ENCODE measurements at regions not wholly inside any gene's neighbourhood (a gene's known extent, or its start where the extent isn't known, plus 50 kb on each side); places are given as distances from the start of the nearest gene placed in this dataset.
"Not testable (repeated sequence)": the region's sequence is repeated elsewhere in the genome, so short reads cannot be mapped to it uniquely, and the experiment has no call there.

GRCh38 chr5:56421246-56422075 lies 188.3 kb upstream of the ANKRD55 start:
- no peak for DNase-seq (ENCODE audit: low spot score)

- DNase-seq (ENCODE audit: low spot score) = no peak
Observed at GRCh38 chr5:56420323-56420722, 187.2 kb upstream of the ANKRD55 start.

- DNase-seq (ENCODE audit: low spot score) = no peak
Observed at GRCh38 chr5:56419667-56420066, 186.5 kb upstream of the ANKRD55 start.

DNA sequence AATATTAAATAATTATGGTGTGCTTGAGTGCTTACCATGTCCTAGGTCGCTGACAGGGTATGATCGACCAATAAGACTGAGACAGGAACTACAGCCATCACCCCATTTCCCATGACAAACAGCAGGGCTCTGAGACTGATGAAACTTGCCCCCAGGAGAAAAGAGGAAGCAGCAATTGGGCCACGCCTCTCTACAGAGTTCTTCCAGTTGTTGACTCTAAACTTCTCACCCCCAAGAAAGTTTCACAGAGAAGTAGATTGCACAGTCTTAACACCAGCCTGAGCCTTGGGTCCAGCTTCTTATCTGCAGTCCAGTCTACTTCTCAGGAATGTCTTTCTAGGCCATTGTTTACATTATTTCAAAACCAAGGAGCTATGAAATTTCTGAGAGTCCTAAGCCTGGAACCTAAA lies 182.2 kb upstream of the ANKRD55 start:
- DNase-seq (ENCODE audit: low spot score) = no peak

- no peak for DNase-seq (ENCODE audit: low spot score)
Observed at GRCh38 chr5:56414066-56414465, 180.9 kb upstream of the ANKRD55 start.

GRCh38 chr5:56413546-56413945 lies 180.4 kb upstream of the ANKRD55 start:
- DNase-seq (ENCODE audit: low spot score) = no peak

DNA sequence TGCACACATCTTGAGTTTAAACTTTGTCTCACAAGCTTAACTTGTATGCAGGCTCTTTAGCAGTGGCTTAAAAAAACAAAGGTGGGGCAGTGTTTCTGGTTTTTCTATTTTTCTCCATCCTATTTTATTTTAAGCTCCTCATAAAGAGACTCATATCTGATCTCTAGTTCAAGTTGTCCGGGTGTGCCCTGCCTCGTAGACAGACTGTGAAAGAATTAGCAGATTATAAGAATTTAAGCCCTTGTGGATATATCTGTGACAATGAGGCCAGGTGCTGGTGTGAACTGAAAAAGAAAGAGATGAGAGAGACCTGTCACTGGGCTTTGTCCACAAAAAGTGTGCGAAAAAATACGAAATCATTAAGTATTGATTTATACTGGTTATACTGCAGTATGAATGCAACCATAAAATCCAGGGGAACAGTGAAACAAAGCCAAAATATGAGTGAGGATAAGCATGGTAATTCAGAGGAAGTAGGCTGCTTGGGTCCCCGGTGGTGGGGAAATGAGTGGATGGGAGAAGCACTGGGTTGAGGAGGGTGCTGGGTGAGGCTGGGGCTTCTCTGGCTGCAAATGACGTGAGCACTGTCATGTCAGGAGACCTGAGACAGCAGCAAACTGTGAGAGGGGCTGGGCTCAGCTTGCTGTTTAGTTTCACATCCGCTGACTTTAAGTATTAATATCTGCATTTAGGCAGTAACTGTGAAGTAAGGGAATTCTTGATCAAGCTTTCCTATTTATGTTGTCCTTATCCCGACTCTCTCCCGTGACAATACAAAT lies 179.7 kb upstream of the ANKRD55 start:
- DNase-seq (ENCODE audit: low spot score) = no peak

DNA sequence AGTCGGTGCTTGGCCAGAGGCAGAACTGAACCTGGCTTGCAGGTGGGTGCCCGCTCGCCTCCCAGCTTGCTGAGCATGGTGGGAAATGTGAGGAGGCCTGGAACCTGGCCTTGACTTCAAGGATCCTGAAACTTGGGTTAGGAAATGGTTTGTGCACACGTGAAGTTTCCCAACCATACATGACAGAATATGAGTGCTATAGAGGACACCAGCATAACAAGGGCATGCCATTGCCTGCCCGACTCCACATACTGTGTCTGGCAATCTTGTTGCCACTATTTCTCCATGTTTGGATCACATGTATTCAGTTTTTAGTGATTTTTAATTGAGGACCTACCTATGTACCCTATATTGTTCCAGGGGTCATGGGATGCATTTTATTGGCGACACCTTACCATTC lies 177.6 kb upstream of the ANKRD55 start:
- no peak for DNase-seq (ENCODE audit: low spot score)

GRCh38 chr5:56409331-56410190 lies 176.4 kb upstream of the ANKRD55 start:
- DNase-seq (ENCODE audit: low spot score) = no peak

- no peak for DNase-seq (ENCODE audit: low spot score)
Observed at GRCh38 chr5:56406838-56407237, 173.7 kb upstream of the ANKRD55 start.

DNA sequence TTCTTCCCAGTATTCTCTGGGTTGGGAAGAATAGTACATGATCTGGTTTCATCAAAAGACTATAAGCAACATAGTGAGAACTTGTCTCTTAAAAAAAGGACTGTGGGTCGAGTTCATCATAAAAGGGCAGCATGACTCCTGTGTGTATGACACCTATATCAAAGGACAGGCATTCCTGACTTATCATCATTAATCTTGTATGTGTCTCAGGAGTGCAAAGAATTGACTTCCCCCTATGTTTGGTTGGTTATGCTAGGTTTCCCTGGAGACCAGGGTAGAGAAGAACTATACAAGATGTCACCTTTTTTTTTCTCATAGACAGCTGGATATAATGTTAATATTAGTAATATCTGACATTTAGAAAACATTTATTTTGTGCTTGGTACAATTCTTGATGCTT lies 173.1 kb upstream of the ANKRD55 start:
- no peak for DNase-seq (ENCODE audit: low spot score)

GRCh38 chr5:56405116-56405908 lies 172.2 kb upstream of the ANKRD55 start:
- DNase-seq (ENCODE audit: low spot score) = no peak

DNA sequence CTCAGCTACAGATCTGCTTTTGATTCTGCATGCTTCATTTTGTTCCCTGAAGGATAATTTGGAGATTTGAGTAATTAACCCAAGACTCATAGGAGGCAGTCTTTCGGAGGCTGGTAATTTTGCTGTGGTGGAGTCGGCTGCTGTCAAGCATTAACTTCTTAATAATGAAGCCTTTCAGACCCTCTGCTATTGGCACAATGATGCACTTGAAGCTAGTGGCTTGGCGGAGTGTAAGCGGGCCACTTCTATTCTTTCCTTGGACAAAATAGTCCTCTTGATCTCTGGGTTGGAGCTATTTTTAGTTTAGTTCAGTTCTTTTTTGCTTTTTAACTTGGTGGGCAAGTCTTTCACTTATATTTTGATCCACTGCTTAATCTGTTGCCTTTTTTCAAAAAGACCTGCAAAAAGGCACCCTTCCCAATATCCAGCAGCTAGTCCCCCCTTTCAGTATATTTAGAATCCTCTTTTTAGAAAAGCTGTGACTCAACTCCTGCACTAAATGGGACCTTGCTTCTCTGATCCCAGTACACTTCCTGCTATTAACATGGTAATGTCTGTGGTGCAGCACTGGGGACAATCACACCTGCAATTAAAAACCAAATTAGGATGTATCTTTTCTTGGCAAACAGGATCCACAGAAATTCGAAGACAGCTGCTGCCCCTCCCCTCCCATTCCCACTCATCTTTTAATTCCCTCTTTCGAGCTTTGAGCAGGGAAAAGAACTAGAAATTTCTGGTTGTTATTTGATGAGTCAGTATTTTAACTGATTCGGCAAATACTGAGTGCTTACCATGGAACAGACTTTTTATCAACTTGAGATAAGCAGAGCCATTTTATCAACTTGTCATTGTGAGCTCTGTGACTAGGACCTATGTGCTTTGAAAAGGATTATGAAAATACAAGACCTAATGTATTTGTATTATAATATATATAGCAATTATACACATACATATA lies 169.4 kb upstream of the ANKRD55 start:
- no peak for DNase-seq (ENCODE audit: low spot score)

DNA sequence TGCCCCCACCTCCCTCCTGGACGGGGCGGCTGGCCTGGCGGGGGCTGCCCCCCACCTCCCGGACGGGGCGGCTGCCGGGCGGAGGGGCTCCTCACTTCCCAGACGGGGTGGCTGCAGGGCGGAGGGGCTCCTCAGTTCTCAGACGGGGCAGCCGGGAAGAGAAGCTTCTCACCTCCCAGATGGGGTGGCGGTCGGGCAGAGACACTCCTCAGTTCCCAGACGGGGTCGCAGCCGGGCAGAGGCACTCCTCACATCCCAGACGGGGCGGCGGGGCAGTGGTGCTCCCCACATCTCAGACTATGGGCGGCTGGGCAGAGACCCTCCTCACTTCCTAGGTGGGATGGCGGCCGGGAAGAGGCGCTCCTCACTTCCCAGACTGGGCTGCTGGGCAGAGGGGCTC lies 164.7 kb upstream of the ANKRD55 start:
- not testable (repeated sequence) for DNase-seq (ENCODE audit: low spot score)

- no peak for DNase-seq (ENCODE audit: low spot score)
Observed at GRCh38 chr5:56396634-56397033, 163.5 kb upstream of the ANKRD55 start.

DNA sequence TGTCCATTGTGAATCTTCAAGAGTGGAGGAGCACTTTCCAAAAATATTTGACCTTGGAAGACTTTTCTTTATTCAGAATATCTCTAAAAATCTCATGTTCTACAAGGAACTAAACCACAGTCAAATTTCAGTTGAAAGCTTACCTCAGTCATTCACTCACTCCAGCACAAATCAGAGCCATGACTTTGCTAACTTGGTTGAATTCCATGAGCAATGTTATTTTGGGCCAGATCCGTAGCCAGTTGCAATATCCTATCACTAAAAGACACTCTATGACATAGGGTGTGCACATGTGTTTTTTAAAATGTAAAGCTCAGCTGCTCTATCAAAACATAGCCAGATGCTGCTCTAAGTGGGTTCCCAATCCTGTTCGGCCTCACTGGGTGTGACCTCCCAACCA lies 156.1 kb upstream of the ANKRD55 start:
- DNase-seq (ENCODE audit: low spot score) = no peak

DNA sequence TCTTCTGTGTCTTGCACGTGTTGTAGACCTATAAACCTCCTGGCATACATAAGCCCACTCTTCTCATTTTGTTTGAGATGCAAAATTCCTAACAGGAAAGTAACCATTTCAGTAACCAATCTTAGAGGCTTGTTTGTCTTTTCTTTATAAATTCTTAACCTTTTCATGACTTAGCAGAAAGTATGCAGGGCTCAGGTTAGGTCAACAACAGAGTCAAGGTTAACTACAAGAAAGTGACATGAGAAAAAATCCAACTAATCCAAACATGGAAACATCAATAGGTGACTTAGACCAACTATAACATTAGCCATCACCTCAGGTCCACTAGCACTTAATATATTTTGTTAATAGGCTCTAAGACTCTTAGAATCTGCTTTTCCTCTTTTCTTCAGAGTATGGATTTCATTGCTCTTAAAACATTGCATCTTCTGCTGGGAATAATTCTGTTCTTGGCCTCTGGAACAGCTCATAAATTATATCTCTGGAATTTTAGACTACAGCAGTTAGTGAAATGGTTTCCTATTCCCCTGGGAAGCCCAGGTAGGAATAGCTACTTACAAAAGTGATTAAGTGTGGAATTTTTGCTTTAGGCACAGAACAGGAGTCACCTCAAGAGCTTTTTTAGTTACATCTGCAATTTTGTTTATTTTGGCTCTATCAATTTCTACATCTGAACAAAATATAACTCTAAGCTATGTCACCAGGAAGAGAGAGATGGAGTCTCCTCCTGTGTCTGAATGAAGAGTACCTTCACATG lies 155.3 kb upstream of the ANKRD55 start:
- DNase-seq (ENCODE audit: low spot score) = no peak

GRCh38 chr5:56386046-56386445 lies 152.9 kb upstream of the ANKRD55 start:
- no peak for DNase-seq (ENCODE audit: low spot score)

GRCh38 chr5:56384186-56384585 lies 151.1 kb upstream of the ANKRD55 start:
- DNase-seq (ENCODE audit: low spot score) = no peak

GRCh38 chr5:56383761-56384160 lies 150.6 kb upstream of the ANKRD55 start:
- no peak for DNase-seq (ENCODE audit: low spot score)
